ENCODE measurements at regions not wholly inside any gene's neighbourhood (a gene's known extent, or its start where the extent isn't known, plus 50 kb on each side); places are given as distances from the start of the nearest gene placed in this dataset.

DNA sequence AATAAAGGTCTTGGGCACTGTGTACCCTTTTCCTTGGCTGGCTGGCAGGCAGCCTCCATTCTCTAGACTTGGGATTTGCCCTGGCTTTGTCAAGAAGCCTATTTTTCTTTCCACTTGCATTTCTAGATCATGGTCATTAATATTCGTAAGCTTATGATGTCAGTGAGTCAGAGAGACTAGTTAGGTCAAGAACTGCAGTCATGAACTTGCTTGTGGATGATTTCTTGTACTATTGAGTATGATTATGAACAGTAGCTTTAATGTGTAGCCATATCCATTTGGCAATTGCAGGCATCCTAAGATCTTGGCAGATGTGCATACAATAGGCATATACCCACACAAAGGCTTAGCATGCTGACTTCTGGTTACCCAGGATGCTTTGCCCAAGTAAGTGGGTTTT lies 186.8 kb upstream of the CLINT1 start:
- H3K4me2 ChIP-seq (ENCODE audit: control insufficient read depth, extremely low read depth, insufficient read depth, low read depth, low read length): no peak overlapping the region
- H4K20me1 ChIP-seq (ENCODE audit: control insufficient read depth, extremely low read depth, insufficient read depth, low read length): no peaks in the 10 kb centered on the region
- DNase-seq (ENCODE audit: low read depth, low spot score) (no peak), FAIRE-seq (no peak)
- H3K27ac ChIP-seq (ENCODE audit: control insufficient read depth, insufficient read depth, low read length): no peak overlapping the region
- TF ChIP-seq CTCF (optimal IDR thresholded peaks at IDR 0.05 in 1 of 3, IDR thresholded peaks at IDR 0.05 in 1 of 3, conservative IDR thresholded peaks at IDR 0.05 in 1 of 3; ENCODE audit: extremely low read depth in 1 of 3, insufficient read depth in 2 of 3, low read length in 3 of 3) (no peak), EZH2 (IDR thresholded peaks at IDR 0.05; ENCODE audit: low read length) (no peak)
- peaks cover under 1% of the 10 kb centered on the region for H3K4me1 ChIP-seq (ENCODE audit: control insufficient read depth, extremely low read depth, insufficient read depth, low read length)
- no peaks in the 10 kb centered on the region for H3K79me2 ChIP-seq (ENCODE audit: control insufficient read depth, insufficient read depth, low read length)
- H3K9ac ChIP-seq (ENCODE audit: control insufficient read depth, extremely low read depth, insufficient read depth, low read length): no peak overlapping the region
- H3K4me3 ChIP-seq (ENCODE audit: control insufficient read depth in 2 of 3, extremely low read depth in 1 of 3, insufficient read depth in 2 of 3, low read depth in 1 of 3, low read length in 3 of 3): no peak overlapping the region
- H3K9me3 ChIP-seq (ENCODE audit: control insufficient read depth, low read depth, low read length): no peaks in the 10 kb centered on the region
- dilution Hi-C loops (cut with MboI; ENCODE audit: extremely low pct_ligation_motif_present, low sequenced_read_pairs): no loop called here
- H2AFZ ChIP-seq (ENCODE audit: control insufficient read depth, low read length): no peak overlapping the region
- H3K36me3 ChIP-seq (ENCODE audit: control insufficient read depth in 2 of 2, extremely low read depth in 1 of 2, insufficient read depth in 2 of 2, low read length in 2 of 2): no peaks in the 10 kb centered on the region
- H3K9me1 ChIP-seq (ENCODE audit: control insufficient read depth, extremely low read depth, insufficient read depth, low read length): no peaks in the 10 kb centered on the region
- H3K27me3 ChIP-seq (ENCODE audit: control insufficient read depth, extremely low read depth, insufficient read depth, low read length): no peaks in the 10 kb centered on the region

DNA sequence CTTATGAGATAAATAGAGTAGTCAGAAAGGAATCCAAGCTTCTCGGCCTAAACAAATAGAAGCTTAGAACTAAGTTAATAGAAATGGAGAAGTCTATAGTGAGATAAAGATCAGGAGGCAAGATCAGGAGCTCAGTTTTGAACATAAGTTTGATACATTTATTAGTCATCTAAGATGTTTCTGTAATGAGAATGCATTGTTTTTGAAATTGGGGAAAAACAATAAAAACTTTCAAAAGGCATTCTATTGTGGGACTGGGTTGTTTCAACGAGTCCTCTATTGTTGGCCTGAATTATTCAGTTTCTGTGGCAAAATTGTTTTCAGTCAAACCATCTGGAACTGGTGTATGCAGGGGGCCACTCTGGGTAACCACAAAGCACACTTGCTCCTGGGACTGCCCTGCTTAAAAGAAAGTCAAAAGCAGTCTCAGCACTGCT lies 181.0 kb upstream of the CLINT1 start:
- no peaks in the 10 kb centered on the region for H3K9me1 ChIP-seq (ENCODE audit: control insufficient read depth, extremely low read depth, insufficient read depth, low read length)
- H3K27me3 ChIP-seq (ENCODE audit: control insufficient read depth, extremely low read depth, insufficient read depth, low read length): no peaks in the 10 kb centered on the region
- no peaks in the 10 kb centered on the region for H4K20me1 ChIP-seq (ENCODE audit: control insufficient read depth, extremely low read depth, insufficient read depth, low read length)
- no peak for TF ChIP-seq EZH2 (IDR thresholded peaks at IDR 0.05; ENCODE audit: low read length)
- TF ChIP-seq CTCF (optimal IDR thresholded peaks at IDR 0.05 in 1 of 3, IDR thresholded peaks at IDR 0.05 in 1 of 3, conservative IDR thresholded peaks at IDR 0.05 in 1 of 3; ENCODE audit: extremely low read depth in 1 of 3, insufficient read depth in 2 of 3, low read length in 3 of 3): no peak
- no peak overlapping the region for H3K9ac ChIP-seq (ENCODE audit: control insufficient read depth, extremely low read depth, insufficient read depth, low read length)
- no peak overlapping the region for H3K27ac ChIP-seq (ENCODE audit: control insufficient read depth, insufficient read depth, low read length)
- FAIRE-seq (no peak), DNase-seq (ENCODE audit: low read depth, low spot score) (no peak)
- dilution Hi-C loops (cut with MboI; ENCODE audit: extremely low pct_ligation_motif_present, low sequenced_read_pairs): no loop called here
- H3K36me3 ChIP-seq (ENCODE audit: control insufficient read depth in 2 of 2, extremely low read depth in 1 of 2, insufficient read depth in 2 of 2, low read length in 2 of 2): no peaks in the 10 kb centered on the region
- no peak overlapping the region for H3K4me2 ChIP-seq (ENCODE audit: control insufficient read depth, extremely low read depth, insufficient read depth, low read depth, low read length)
- H3K9me3 ChIP-seq (ENCODE audit: control insufficient read depth, low read depth, low read length): no peaks in the 10 kb centered on the region
- no peaks in the 10 kb centered on the region for H3K79me2 ChIP-seq (ENCODE audit: control insufficient read depth, insufficient read depth, low read length)
- H3K4me1 ChIP-seq (ENCODE audit: control insufficient read depth, extremely low read depth, insufficient read depth, low read length): no peaks in the 10 kb centered on the region
- H3K4me3 ChIP-seq (ENCODE audit: control insufficient read depth in 2 of 3, extremely low read depth in 1 of 3, insufficient read depth in 2 of 3, low read depth in 1 of 3, low read length in 3 of 3): no peak overlapping the region
- H2AFZ ChIP-seq (ENCODE audit: control insufficient read depth, low read length): no peak overlapping the region

All from keratinocyte (primary cell).